Loucy (cell line): ENCODE measurements at regions not wholly inside any gene's neighbourhood (a gene's known extent, or its start where the extent isn't known, plus 50 kb on each side); places are given as distances from the start of the nearest gene placed in this dataset.

Experiments
- EZH2phosphoT487 ChIP-seq: fragments of 200-600 bp; IDR thresholded peaks from 2 replicates; pipeline ENCODE4 v1.6.1; 2018; ENCODE audit warnings: antibody characterized with exemption, mild to moderate bottlenecking, moderate library complexity, borderline replicate concordance
- TF ChIP-seq, protein P1 (sequence below): fragments of 200-600 bp; sonication (generic); conservative IDR thresholded peaks from 2 replicates; pipeline ENCODE4 v1.5.1; 2014; ENCODE audit warnings: mild to moderate bottlenecking, antibody characterized with exemption, low read length

- TF ChIP-seq, protein P1, sequence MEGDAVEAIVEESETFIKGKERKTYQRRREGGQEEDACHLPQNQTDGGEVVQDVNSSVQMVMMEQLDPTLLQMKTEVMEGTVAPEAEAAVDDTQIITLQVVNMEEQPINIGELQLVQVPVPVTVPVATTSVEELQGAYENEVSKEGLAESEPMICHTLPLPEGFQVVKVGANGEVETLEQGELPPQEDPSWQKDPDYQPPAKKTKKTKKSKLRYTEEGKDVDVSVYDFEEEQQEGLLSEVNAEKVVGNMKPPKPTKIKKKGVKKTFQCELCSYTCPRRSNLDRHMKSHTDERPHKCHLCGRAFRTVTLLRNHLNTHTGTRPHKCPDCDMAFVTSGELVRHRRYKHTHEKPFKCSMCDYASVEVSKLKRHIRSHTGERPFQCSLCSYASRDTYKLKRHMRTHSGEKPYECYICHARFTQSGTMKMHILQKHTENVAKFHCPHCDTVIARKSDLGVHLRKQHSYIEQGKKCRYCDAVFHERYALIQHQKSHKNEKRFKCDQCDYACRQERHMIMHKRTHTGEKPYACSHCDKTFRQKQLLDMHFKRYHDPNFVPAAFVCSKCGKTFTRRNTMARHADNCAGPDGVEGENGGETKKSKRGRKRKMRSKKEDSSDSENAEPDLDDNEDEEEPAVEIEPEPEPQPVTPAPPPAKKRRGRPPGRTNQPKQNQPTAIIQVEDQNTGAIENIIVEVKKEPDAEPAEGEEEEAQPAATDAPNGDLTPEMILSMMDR: no peak
- TF ChIP-seq EZH2phosphoT487: no peak
Observed at GRCh38 chr10:78455236-78455635, 421.6 kb downstream of the RPS24 start.
